ENCODE measurements at regions not wholly inside any gene's neighbourhood (a gene's known extent, or its start where the extent isn't known, plus 50 kb on each side); places are given as distances from the start of the nearest gene placed in this dataset.

GRCh38 chr12:77510985-77511384 lies 319.7 kb upstream of the NAV3 start:
- TF ChIP-seq CTCF (tag by site-specific recombination; IDR thresholded peaks at IDR 0.05) (no peak), YY1 (tag by site-specific recombination; IDR thresholded peaks at IDR 0.05) (no peak), ZNF530 (tag by site-specific recombination; IDR thresholded peaks at IDR 0.05; ENCODE audit: low read depth) (no peak), YY2 (tag by site-specific recombination; IDR thresholded peaks at IDR 0.05) (no peak)

All from HEK293 (cell line).